NCI-H128 (cell line): ENCODE measurements at regions not wholly inside any gene's neighbourhood (a gene's known extent, or its start where the extent isn't known, plus 50 kb on each side); places are given as distances from the start of the nearest gene placed in this dataset.

Experiments used
- DNase-seq: peaks from one replicate; lab custom pipeline; 2025; ENCODE audit not compliant: unreplicated experiment; lab: John Stamatoyannopoulos, UW

GRCh38 chr15:62566248-62566647, 401.2 kb upstream of the C2CD4B start:
- no peak for DNase-seq

- no peak for DNase-seq
Observed at GRCh38 chr15:62567501-62567900, 402.4 kb upstream of the C2CD4B start.

DNA sequence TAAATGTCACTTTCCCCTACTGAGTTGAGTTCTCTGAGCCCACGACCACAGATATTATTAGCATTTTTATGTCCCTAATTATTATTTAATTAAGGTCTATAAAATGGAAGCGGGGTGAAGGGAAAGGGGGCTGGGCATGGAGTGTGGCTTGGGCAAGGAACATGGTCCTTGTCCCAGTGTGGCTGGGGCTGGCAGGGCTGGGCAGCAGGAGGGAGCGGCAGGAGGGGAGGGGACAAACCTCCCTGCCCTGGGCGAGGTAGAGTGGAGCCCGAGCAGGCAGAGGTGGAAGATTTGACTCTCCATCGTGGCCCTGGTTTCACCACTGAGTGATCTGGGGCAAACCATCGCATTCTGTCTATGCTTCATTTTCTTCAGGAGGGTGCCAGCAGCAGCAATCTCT, 402.9 kb upstream of the C2CD4B start:
- no peak for DNase-seq

- no peak for DNase-seq
Observed at GRCh38 chr15:62568702-62569101, 403.6 kb upstream of the C2CD4B start.

- DNase-seq, result no peak
Observed at GRCh38 chr15:62569460-62570404, 404.6 kb upstream of the C2CD4B start.

GRCh38 chr15:62570405-62570783, 405.3 kb upstream of the C2CD4B start:
- no peak for DNase-seq

DNA sequence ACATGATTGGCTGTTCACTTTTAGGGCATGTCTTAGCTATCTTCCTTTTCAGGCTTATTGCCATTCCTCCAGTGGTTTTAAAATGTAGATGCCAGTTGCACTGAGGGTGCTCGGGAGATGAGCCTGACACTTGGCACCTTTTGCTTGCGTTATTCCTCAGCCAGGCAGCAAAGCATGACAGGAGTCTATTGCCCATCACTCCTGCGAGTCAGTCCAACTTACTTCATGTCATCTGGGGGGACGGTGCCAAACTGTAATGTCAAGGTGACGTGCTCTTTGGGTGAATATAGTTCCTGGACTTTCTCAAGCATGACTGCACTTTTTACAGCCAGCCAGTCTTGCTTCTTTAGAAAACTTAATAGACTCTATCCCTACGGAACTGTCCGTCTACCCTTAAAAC, 406.0 kb upstream of the C2CD4B start:
- no peak for DNase-seq

DNA sequence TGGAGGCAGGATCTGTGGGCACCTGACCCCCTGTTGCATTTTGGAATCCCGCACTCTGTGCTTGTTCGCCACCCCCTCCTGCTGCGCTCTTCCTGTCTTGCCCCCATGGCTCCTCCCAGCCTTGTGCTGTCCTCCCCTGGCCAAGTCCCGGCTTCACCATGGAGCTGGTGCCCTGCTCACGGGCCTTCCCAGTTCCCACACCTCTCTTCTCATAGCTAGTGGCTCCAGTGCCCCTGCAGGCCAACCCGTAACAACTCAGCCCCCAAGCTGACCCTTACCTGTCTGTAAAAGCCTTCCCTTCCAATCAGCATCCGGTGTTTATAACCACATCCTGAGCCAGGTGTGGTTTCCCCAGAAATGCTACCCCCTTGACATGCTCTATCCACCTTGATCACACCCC, 407.7 kb upstream of the C2CD4B start:
- DNase-seq, result no peak

DNA sequence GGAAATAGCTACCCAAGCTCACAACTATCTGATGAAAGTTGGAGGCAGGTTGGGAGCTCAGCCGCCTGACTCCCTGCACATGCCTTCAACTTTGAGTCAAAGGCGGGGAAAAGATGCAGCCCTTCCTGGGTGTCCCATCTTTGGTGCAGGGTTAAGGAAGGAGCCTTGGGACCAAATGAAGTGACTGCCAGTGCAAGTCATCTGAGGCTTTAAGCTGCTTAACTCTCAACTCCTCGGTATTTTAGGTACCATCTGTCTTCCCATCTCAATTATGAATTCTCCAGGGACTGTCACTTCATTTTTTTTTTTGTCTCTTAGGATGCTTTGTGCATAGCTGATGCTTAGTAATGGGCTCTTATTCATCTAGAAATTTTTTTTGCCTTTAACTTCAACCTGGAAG, 408.8 kb upstream of the C2CD4B start:
- no peak for DNase-seq

DNA sequence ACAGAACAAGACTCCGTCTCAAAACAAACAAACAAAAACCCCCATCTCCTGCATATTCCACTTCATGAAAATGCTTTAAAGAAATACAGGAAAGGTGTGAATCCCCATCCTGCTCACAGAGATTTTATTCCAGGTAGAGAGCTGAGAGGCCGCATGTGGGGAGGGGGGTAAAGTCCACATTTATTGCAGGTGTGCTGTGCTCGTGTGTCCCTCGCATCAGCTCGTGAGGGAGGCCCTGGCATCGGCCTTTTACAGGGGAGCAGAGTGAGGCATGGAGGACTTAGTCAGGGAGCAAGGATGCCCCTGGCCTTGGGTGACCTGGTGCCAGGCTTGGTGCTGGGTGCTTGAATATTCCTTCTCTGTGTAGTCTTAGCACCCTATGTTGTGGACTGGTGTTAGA, 413.5 kb upstream of the C2CD4B start:
- DNase-seq, result no peak

GRCh38 chr15:62578960-62579359, 413.9 kb upstream of the C2CD4B start:
- DNase-seq, result no peak

DNA sequence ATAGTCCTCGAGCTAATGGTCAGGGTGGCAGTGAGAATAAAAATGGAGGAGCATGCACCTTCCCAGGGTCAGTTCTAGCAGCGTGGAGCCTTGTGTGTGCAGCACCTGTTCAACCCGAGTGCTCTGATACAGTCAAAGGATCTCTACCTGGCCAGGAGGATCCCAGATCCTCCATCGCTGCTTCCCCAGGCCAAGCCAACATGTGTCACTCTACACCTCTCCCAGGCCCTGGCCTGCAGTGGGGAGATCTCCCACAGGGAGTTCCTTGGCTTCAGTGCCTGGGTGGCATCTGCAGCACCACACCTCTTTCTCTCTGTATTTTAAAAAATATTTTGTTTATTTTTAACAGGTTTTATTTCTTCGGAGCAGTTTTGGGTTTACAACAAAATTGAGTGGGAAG, 414.8 kb upstream of the C2CD4B start:
- no peak for DNase-seq

GRCh38 chr15:62582580-62582979, 417.5 kb upstream of the C2CD4B start:
- DNase-seq, result no peak

DNA sequence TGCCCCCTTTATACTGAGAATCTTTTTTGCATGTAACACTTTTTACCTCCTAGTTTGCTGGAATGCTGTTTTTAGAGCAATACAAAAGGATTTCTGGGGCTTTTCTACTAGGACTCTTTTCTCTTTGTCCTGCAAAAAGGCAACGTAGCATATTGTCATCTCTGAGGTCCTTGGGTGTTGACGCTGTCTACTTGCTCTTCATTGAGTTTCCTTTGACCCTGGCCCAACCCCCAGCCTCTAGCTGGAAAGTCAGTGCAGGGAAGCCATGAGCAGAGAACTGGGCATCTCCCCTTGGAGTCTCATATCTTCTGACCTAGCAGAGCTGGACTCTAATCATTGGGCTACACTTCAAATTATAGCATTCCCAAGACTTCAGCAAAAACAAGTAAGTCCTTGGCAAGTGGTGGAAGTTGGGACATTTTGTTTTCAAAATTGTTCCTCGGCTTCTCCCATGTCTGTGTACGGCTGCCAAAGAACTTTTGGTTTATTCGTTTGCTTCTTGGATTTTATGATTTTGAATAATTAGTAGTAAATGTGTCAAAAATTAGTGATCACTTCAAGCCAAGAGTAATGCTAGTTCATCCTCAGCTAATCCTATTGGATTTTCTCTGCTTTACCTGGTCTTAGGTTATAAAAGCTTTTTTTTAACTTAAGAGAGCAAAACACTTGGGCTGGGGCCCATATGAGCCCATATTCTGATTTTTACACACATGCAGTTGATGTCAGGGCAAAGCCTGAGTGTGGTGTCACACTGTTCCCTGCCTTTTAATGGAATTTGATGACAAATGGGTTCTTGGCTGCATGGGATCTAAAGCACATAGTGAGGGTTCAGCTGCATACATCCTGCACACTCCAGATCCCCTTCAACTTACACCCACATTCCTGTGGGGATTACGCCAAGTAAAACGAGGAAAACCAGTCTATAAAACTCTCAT, 419.5 kb upstream of the C2CD4B start:
- no peak for DNase-seq

DNA sequence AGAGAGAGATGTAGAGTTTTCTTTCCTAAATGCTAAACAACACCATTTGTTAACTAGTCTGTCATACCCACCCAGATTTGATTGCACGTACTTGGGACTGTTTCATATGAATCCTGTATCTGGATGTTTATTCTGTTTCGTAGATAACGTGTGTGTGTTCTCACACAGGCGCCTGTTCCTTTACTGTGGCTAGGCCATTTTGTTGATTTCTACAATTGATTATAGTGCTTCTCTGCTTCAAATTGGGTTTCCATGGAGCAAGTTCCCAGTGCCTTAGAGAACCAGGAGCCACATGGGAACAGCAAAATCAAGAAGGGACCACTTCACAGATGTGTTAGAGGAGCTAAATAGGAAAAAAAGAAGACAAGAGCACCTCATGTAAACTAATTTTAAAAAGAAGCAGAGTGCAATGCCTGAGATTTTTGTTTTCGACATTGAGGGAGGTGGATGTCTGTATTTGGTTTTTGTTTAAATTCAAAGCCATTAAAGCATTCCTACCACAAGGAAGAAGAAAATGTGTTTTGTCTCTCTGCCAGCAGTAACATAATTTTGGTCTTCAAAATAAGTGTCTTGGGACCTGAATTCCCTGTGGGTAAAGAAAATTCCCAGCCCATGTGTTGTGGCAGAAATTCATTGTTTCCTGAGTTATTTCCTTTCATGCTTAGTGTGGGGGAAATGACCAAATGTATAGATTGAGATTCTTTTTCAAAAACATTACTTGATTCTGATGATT, 424.0 kb upstream of the C2CD4B start:
- DNase-seq, result no peak

DNA sequence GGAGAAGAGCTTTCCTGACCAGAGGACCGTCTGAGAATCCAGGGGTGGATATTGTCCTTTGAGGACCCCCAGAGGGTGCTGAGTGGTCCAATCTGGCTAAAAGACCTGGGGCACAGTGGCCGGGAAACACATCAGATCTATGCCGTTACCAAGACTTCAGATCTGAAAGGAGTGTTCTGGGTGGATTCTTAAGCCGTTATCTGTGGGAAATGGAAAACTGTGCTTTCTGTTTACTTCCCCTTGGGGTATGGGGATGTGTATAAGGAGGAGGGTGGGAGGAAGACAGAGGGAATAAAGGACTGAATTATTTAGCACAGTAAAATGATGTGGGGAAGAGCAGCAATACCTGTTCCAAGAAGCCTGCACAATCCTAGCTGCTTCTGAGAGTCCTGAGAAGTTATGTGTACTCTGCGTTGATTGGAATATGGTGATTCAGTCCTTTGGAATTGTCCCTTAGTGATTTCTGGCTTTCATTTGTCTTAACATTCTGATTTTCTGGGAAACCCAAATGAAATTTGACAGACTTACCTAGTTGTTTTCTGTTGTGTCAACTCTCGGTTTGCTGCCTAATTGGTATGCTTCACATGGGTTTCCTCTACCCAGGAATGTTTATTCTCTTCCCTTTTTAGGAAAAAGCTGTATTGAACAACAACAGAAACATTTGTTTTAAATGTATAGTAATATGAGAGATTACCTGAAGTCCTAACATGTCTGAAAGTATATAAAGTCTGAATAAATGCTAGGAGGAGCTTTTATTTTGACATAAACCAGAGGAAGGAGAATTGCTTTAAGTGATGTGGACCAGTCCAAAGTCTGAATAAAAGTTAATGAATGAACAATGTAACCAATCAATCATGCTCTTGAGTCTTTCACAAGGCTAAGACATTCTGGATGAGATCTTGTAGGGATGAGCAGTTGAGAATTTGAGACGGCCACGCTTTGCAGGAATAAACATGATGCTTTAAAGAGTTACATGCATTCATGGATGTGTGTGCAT, 427.1 kb upstream of the C2CD4B start:
- DNase-seq, result no peak

GRCh38 chr15:62592920-62593319, 427.8 kb upstream of the C2CD4B start:
- no peak for DNase-seq

GRCh38 chr15:62593681-62594399, 428.8 kb upstream of the C2CD4B start:
- no peak for DNase-seq

DNA sequence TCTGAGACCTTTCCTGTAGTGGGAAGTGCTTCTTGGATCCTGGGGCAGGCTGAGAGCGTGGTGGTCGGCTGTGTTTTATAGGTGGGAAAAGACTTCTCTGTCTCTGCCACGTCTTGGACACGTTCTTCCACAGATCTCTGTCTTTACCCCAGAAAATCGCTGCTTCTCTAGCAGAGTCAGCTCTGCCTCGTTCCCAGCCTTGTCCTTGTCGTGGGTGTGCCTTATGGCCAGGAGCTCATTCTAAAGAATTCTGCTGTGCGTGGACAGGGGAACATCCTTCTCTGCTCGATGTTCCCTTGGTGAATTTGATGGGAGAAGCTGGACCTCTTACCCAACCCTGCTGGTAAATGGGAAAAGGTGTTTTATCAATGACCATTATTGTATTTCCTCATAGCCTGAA, 433.1 kb upstream of the C2CD4B start:
- DNase-seq, result no peak
